Tibial nerve (tissue), 3 donors: ENCODE measurements at regions not wholly inside any gene's neighbourhood (a gene's known extent, or its start where the extent isn't known, plus 50 kb on each side); places are given as distances from the start of the nearest gene placed in this dataset.

ENCODE experiments used
- POLR2A ChIP-seq, 2 donors: fragments of 450-650 bp; IDR thresholded peaks; one replicate each; pipeline ENCODE4 v1.6.1; 2017; ENCODE audit warnings: antibody characterized with exemption in 2 of 2, mild to moderate bottlenecking in 2 of 2, moderate library complexity in 2 of 2
- TF ChIP-seq, protein P1 (sequence below), 5 experiments: fragments of 200-600 bp in 3 of 5; fragments of 450-650 bp in 2 of 5; sonication (generic) in 3 of 5; IDR thresholded peaks; one replicate each; pipeline ENCODE4 v1.5.1; 2016 to 2019; ENCODE audit warnings: antibody characterized with exemption in 5 of 5, mild to moderate bottlenecking in 3 of 5, moderate library complexity in 2 of 5

DNA sequence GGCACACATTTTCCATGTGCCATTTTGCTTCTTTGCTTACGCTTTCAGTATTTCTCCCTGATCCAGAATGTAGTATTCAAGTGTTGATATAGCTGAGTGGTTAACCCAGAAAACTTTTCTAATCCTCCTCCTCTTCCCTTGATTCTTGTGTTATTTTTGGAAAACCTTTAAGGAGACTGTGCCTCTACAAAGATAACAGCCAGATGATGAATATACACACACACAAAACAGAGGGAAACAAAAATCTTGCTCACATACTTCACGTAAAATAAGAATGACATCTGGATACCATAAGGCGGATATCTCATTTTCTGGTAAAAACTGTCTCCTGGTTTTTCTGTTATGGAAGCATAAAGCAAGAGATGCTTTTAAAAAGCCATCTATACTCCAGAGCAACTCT is 295.8 kb upstream of the THBS1 start:
- no peak for TF ChIP-seq POLR2A (IDR thresholded peaks at IDR 0.05)
- TF ChIP-seq, protein P1, sequence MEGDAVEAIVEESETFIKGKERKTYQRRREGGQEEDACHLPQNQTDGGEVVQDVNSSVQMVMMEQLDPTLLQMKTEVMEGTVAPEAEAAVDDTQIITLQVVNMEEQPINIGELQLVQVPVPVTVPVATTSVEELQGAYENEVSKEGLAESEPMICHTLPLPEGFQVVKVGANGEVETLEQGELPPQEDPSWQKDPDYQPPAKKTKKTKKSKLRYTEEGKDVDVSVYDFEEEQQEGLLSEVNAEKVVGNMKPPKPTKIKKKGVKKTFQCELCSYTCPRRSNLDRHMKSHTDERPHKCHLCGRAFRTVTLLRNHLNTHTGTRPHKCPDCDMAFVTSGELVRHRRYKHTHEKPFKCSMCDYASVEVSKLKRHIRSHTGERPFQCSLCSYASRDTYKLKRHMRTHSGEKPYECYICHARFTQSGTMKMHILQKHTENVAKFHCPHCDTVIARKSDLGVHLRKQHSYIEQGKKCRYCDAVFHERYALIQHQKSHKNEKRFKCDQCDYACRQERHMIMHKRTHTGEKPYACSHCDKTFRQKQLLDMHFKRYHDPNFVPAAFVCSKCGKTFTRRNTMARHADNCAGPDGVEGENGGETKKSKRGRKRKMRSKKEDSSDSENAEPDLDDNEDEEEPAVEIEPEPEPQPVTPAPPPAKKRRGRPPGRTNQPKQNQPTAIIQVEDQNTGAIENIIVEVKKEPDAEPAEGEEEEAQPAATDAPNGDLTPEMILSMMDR (IDR thresholded peaks at IDR 0.05): no peak
